Testis (tissue), 2 donors: ENCODE measurements at regions not wholly inside any gene's neighbourhood (a gene's known extent, or its start where the extent isn't known, plus 50 kb on each side); places are given as distances from the start of the nearest gene placed in this dataset.

Experiments
- CTCF ChIP-seq, 3 experiments: fragments of 450-650 bp in 2 of 3; fragments of 200-600 bp in 1 of 3; sonication (generic) in 1 of 3; IDR thresholded peaks; one replicate each; pipeline ENCODE4 v1.5.1; 2016 to 2019; ENCODE audit warnings: antibody characterized with exemption in 3 of 3, mild to moderate bottlenecking in 2 of 3, moderate library complexity in 1 of 3
- POLR2A ChIP-seq: fragments of 450-650 bp; IDR thresholded peaks from one replicate; pipeline ENCODE4 v1.6.1; 2017; ENCODE audit warnings: antibody characterized with exemption, mild to moderate bottlenecking, moderate library complexity

GRCh38 chr13:48790966-48791365, 137.2 kb downstream of the CYSLTR2 start:
- no peak for TF ChIP-seq CTCF (IDR thresholded peaks at IDR 0.05)
- no peak for TF ChIP-seq POLR2A
